Smooth muscle cell (in vitro differentiated cells): ENCODE measurements at regions not wholly inside any gene's neighbourhood (a gene's known extent, or its start where the extent isn't known, plus 50 kb on each side); places are given as distances from the start of the nearest gene placed in this dataset.

Source experiments
- DNase-seq: peaks from one replicate; lab custom pipeline; 2025; ENCODE audit not compliant: unreplicated experiment; lab: John Stamatoyannopoulos, UW
- H2AFZ ChIP-seq: fragments of 200-600 bp; sonication (generic); 2 replicates; pipeline ENCODE4 v1.6.0; 2016; ENCODE audit warnings: antibody characterized with exemption, low read depth, mild to moderate bottlenecking
- H3F3A ChIP-seq: fragments of 200-600 bp; sonication (generic); 2 replicates; pipeline ENCODE4 v1.6.0; 2017; ENCODE audit warnings: antibody characterized with exemption, low read depth
- H3K27ac ChIP-seq: fragments of 200-600 bp; sonication (generic); 2 replicates; pipeline ENCODE4 v1.5.1; 2016; ENCODE audit warnings: low read depth, mild to moderate bottlenecking
- H3K27me3 ChIP-seq: fragments of 200-600 bp; sonication (generic); 2 replicates; pipeline ENCODE4 v1.6.1; 2016; ENCODE audit warnings: low read depth, mild to moderate bottlenecking
- H3K36me3 ChIP-seq: fragments of 200-600 bp; sonication (generic); 2 replicates; pipeline ENCODE4 v1.5.1; 2016; ENCODE audit warnings: low read depth
- H3K4me1 ChIP-seq: fragments of 200-600 bp; sonication (generic); 2 replicates; pipeline ENCODE4 v1.5.1; 2016; ENCODE audit warnings: low read depth
- H3K4me2 ChIP-seq: fragments of 200-600 bp; sonication (generic); 2 replicates; pipeline ENCODE4 v1.6.0; 2016; ENCODE audit warnings: mild to moderate bottlenecking
- H3K4me3 ChIP-seq: fragments of 200-600 bp; sonication (generic); 2 replicates; pipeline ENCODE4 v1.5.1; 2016; ENCODE audit warnings: mild to moderate bottlenecking
- H3K79me2 ChIP-seq: fragments of 200-600 bp; sonication (generic); 2 replicates; pipeline ENCODE4 v1.6.0; 2016; ENCODE audit warnings: low read depth, mild to moderate bottlenecking
- H3K9ac ChIP-seq: fragments of 200-600 bp; sonication (generic); 2 replicates; pipeline ENCODE4 v1.6.0; 2016; ENCODE audit warnings: low read depth
- H3K9me3 ChIP-seq: fragments of 200-600 bp; sonication (generic); replicated peaks from 2 replicates; pipeline ENCODE4 v1.5.1; 2016; ENCODE audit warnings: low read depth
- H4K20me1 ChIP-seq: fragments of 200-600 bp; sonication (generic); 2 replicates; pipeline ENCODE4 v1.6.0; 2016; ENCODE audit warnings: low read depth
- CTCF ChIP-seq: fragments of 200-600 bp; sonication (generic); IDR thresholded peaks from 2 replicates; pipeline ENCODE4 v1.5.1; 2017; ENCODE audit warnings: borderline replicate concordance, mild to moderate bottlenecking, antibody characterized with exemption; ENCODE audit not compliant: insufficient read depth, poor library complexity, severe bottlenecking
- WGBS: methylation state at CpG from one replicate; pipeline ENCODE4 v1.1.7; 2016; ENCODE audit warnings: low lambda C conversion rate; 5-methylcytosine and 5-hydroxymethylcytosine counted together

GRCh38 chr12:91773749-91774429, 371.8 kb downstream of the BTG1 start:
- Histone ChIP-seq H3K9ac (peak overlapping the region; percentile 48), H3F3A (peaks cover 6% of the 10 kb centered on the region), H3K4me1 (peaks cover 10% of the 10 kb centered on the region), H3K4me2 (peak overlapping the region; percentile 74), H4K20me1 (no peaks in the 10 kb centered on the region), H3K79me2 (no peaks in the 10 kb centered on the region), H3K27me3 (no peaks in the 10 kb centered on the region), H3K9me3 (no peaks in the 10 kb centered on the region), H3K36me3 (no peaks in the 10 kb centered on the region), H2AFZ (peak overlapping the region; percentile 60), H3K27ac (peak overlapping the region; percentile 97), H3K4me3 (peak overlapping the region; percentile 15)
- DNase-seq: no peak
- TF ChIP-seq CTCF: no peak
- 58% methylated on average over 4 of the region's 4 CpGs for WGBS

GRCh38 chr12:91772411-91772810, 373.2 kb downstream of the BTG1 start:
- no peak overlapping the region for H2AFZ ChIP-seq
- no peak for TF ChIP-seq CTCF
- peak overlapping the region; percentile 32 for H3K9ac ChIP-seq
- no peaks in the 10 kb centered on the region for H3K4me1 ChIP-seq
- H3K27ac ChIP-seq: peak overlapping the region; percentile 97
- no peak for DNase-seq
- 70% methylated on average over 2 of the region's 2 CpGs for WGBS
- no peak overlapping the region for H3K4me2 ChIP-seq
- no peaks in the 10 kb centered on the region for H3K27me3 ChIP-seq
- no peaks in the 10 kb centered on the region for H4K20me1 ChIP-seq
- H3K79me2 ChIP-seq: no peaks in the 10 kb centered on the region
- H3K9me3 ChIP-seq: no peaks in the 10 kb centered on the region
- no peaks in the 10 kb centered on the region for H3K36me3 ChIP-seq
- no peak overlapping the region for H3K4me3 ChIP-seq
- H3F3A ChIP-seq: no peaks in the 10 kb centered on the region

- H3K9me3 ChIP-seq: no peaks in the 10 kb centered on the region
- no peak overlapping the region for H3K9ac ChIP-seq
- H3K27ac ChIP-seq: no peak overlapping the region
- H4K20me1 ChIP-seq: no peaks in the 10 kb centered on the region
- TF ChIP-seq CTCF: no peak
- no peaks in the 10 kb centered on the region for H3K79me2 ChIP-seq
- H3K27me3 ChIP-seq: no peaks in the 10 kb centered on the region
- no peak for DNase-seq
- no peaks in the 10 kb centered on the region for H3K36me3 ChIP-seq
- no peaks in the 10 kb centered on the region for H3K4me1 ChIP-seq
- WGBS: 89% methylated on average over 2 of the region's 2 CpGs
- no peak overlapping the region for H3K4me3 ChIP-seq
- no peak overlapping the region for H2AFZ ChIP-seq
- no peaks in the 10 kb centered on the region for H3F3A ChIP-seq
- H3K4me2 ChIP-seq: no peak overlapping the region
Measured at GRCh38 chr12:91769736-91770135, 375.9 kb downstream of the BTG1 start.

- Histone ChIP-seq H3K9ac (no peak overlapping the region), H3K36me3 (no peaks in the 10 kb centered on the region), H3K27me3 (no peaks in the 10 kb centered on the region), H3K9me3 (no peaks in the 10 kb centered on the region), H3F3A (no peaks in the 10 kb centered on the region), H3K27ac (no peak overlapping the region), H3K4me3 (no peak overlapping the region), H2AFZ (no peak overlapping the region), H3K4me2 (no peak overlapping the region), H4K20me1 (no peaks in the 10 kb centered on the region), H3K4me1 (no peaks in the 10 kb centered on the region), H3K79me2 (no peaks in the 10 kb centered on the region)
- no peak for TF ChIP-seq CTCF
- no peak for DNase-seq
- WGBS: 100% methylated on average over 1 of the region's 1 CpG
Measured at GRCh38 chr12:91767237-91767636, 378.4 kb downstream of the BTG1 start.
